Panc1 (cell line): ENCODE measurements at regions not wholly inside any gene's neighbourhood (a gene's known extent, or its start where the extent isn't known, plus 50 kb on each side); places are given as distances from the start of the nearest gene placed in this dataset.

Experiments
- ATAC-seq: fragments of 200-7000 bp; cut with Tn5 transposase; 2 replicates; pipeline ENCODE4 v1.9.1; 2020; ENCODE audit warnings: mild to moderate bottlenecking, moderate library complexity
- BruUV-seq: library from RNA; stranded (reverse); fragments of 400-500 nt; replicated peaks from 2 replicates; lab custom pipeline; 2021; lab: Mats Ljungman, UMichigan
- CTCF ChIA-PET: fragments of 300-600 bp; sonication (Branson Sonifier 250); formaldehyde crosslinking; loops from one replicate; lab custom pipeline; 2022; ENCODE audit warnings: antibody characterized with exemption; lab: Charles Lee
- POLR2A ChIA-PET: fragments of 300-600 bp; sonication (Branson Sonifier 250); formaldehyde crosslinking; loops from one replicate; lab custom pipeline; 2022; ENCODE audit warnings: antibody characterized with exemption; lab: Charles Lee
- DNase-seq: peaks from one replicate; pipeline ENCODE4 v3.0.0-alpha.2; 2010; ENCODE audit warnings: low read depth, low spot score
- H3K27ac ChIP-seq: 2 replicates; pipeline ENCODE4 v1.5.1; 2011; ENCODE audit warnings: mild to moderate bottlenecking, low read length, inconsistent platforms
- H3K27me3 ChIP-seq: fragments of 200-500 bp; sonication (Bioruptor generic); 2 replicates; pipeline ENCODE4 v1.6.0; 2014; ENCODE audit warnings: low read length, inconsistent platforms; ENCODE audit not compliant: control insufficient read depth, insufficient read depth
- H3K36me3 ChIP-seq: fragments of 200-500 bp; sonication (Bioruptor generic); 2 replicates; pipeline ENCODE4 v1.5.1; 2014; ENCODE audit warnings: inconsistent platforms, mild to moderate bottlenecking, low read length, moderate library complexity; ENCODE audit not compliant: control insufficient read depth, insufficient read depth
- H3K4me1 ChIP-seq: 2 replicates; pipeline ENCODE4 v1.5.1; 2011; ENCODE audit warnings: inconsistent platforms, mild to moderate bottlenecking, low read length, moderate library complexity; ENCODE audit not compliant: control insufficient read depth, insufficient read depth
- H3K4me3 ChIP-seq, 2 experiments: 2 replicates each; pipeline ENCODE4 v1.5.1; 2011 to 2012; ENCODE audit warnings: low read depth in 2 of 2, low read length in 2 of 2, mild to moderate bottlenecking in 2 of 2, inconsistent platforms in 1 of 2, moderate library complexity in 1 of 2
- H3K9me3 ChIP-seq: fragments of 200-500 bp; sonication (Bioruptor generic); 2 replicates; pipeline ENCODE4 v1.5.1; 2014; ENCODE audit warnings: low read depth, mild to moderate bottlenecking, inconsistent platforms, low read length, moderate library complexity; ENCODE audit not compliant: control insufficient read depth, insufficient read depth
- POLR2AphosphoS5 ChIP-seq: IDR thresholded peaks from 2 replicates; pipeline ENCODE4 v1.6.1; 2012; ENCODE audit warnings: mild to moderate bottlenecking, low read depth, low read length, moderate library complexity
- SIN3A ChIP-seq: IDR thresholded peaks from 2 replicates; pipeline ENCODE4 v1.6.1; 2012; ENCODE audit warnings: low read depth, mild to moderate bottlenecking, low read length, moderate library complexity, borderline replicate concordance; ENCODE audit not compliant: insufficient read depth
- TCF7L2 ChIP-seq: IDR thresholded peaks from 2 replicates; pipeline ENCODE4 v1.6.1; 2011; ENCODE audit warnings: mild to moderate bottlenecking, low read depth, low read length, inconsistent platforms
- in situ Hi-C: cut with HindIII; loops from 2 replicates; pipeline ENCODE4 v1.10.0; 2016; ENCODE audit warnings: low sequenced_read_pairs, low pct_unique_long_range_greater_than_20kb
- intact Hi-C: fragments of 100-400 bp; cut with micrococcal nuclease; formaldehyde crosslinking; loops from one replicate; pipeline ENCODE4 v1.10.0; 2022; ENCODE audit not compliant: unreplicated experiment
- TF ChIP-seq, protein P1 (sequence below), 2 experiments: IDR thresholded peaks; 2 replicates each; pipeline ENCODE4 v1.6.1; 2011 to 2012; ENCODE audit warnings: low read depth in 2 of 2, control low read depth in 1 of 2, low read length in 1 of 2, mild to moderate bottlenecking in 1 of 2, moderate library complexity in 1 of 2; ENCODE audit not compliant: insufficient read depth in 1 of 2
- TF ChIP-seq, protein P2 (sequence below): fragments of 450-650 bp; IDR thresholded peaks from 2 replicates; pipeline ENCODE4 v1.5.1; 2017; ENCODE audit warnings: mild to moderate bottlenecking

DNA sequence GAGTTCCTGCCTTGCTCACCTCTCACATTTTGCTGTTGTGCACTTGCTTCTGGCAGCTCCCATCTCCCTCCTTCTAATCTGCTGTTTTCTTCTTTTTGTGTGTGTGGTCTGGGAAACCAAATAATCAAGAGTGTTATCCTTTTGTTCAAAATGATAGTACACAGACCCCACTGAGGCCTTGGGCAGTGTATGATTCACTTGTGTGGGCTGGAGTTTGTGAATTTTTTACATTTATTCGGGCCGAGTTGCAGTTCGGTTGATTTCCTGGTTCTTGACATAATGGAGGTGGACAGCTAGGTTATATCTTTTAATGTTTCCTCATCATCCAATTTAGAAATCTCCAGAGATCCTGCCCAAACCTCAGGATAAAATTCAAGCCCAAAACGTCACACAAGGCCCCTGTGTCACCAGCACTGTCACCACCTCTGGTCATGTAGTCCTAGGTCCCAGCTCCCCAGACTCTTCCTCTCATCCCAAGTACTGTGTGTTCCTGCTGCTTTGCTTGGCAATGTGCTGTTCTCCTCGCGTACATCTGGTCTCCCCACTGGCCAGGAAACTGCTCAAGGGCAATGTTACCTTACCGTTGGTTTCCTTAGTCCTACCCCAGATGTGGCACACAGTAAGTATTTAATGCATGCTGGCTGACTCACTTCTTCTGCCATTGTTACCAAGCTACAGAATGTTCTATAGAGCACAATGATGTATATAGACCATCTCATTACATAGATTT, 55.7 kb upstream of the PHACTR2 start:
- CTCF ChIA-PET, result no interaction called here
- Histone ChIP-seq H3K4me3 (no peak overlapping the region), H3K27me3 (no peaks in the 10 kb centered on the region), H3K4me1 (peaks cover 2% of the 10 kb centered on the region; the same call in 1 of the 2 replicates), H3K36me3 (no peaks in the 10 kb centered on the region), H3K9me3 (no peaks in the 10 kb centered on the region), H3K27ac (peak overlapping the region; percentile 5; the same call in 1 of the 2 replicates)
- TF ChIP-seq, protein P1, sequence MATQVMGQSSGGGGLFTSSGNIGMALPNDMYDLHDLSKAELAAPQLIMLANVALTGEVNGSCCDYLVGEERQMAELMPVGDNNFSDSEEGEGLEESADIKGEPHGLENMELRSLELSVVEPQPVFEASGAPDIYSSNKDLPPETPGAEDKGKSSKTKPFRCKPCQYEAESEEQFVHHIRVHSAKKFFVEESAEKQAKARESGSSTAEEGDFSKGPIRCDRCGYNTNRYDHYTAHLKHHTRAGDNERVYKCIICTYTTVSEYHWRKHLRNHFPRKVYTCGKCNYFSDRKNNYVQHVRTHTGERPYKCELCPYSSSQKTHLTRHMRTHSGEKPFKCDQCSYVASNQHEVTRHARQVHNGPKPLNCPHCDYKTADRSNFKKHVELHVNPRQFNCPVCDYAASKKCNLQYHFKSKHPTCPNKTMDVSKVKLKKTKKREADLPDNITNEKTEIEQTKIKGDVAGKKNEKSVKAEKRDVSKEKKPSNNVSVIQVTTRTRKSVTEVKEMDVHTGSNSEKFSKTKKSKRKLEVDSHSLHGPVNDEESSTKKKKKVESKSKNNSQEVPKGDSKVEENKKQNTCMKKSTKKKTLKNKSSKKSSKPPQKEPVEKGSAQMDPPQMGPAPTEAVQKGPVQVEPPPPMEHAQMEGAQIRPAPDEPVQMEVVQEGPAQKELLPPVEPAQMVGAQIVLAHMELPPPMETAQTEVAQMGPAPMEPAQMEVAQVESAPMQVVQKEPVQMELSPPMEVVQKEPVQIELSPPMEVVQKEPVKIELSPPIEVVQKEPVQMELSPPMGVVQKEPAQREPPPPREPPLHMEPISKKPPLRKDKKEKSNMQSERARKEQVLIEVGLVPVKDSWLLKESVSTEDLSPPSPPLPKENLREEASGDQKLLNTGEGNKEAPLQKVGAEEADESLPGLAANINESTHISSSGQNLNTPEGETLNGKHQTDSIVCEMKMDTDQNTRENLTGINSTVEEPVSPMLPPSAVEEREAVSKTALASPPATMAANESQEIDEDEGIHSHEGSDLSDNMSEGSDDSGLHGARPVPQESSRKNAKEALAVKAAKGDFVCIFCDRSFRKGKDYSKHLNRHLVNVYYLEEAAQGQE (IDR thresholded peaks at IDR 0.05; ENCODE audit: insufficient read depth in 1 of 2, low read depth in 2 of 2, low read length in 1 of 2), result no peak
- TF ChIP-seq SIN3A (no peak), POLR2AphosphoS5 (no peak), TCF7L2 (no peak)
- TF ChIP-seq, protein P2, sequence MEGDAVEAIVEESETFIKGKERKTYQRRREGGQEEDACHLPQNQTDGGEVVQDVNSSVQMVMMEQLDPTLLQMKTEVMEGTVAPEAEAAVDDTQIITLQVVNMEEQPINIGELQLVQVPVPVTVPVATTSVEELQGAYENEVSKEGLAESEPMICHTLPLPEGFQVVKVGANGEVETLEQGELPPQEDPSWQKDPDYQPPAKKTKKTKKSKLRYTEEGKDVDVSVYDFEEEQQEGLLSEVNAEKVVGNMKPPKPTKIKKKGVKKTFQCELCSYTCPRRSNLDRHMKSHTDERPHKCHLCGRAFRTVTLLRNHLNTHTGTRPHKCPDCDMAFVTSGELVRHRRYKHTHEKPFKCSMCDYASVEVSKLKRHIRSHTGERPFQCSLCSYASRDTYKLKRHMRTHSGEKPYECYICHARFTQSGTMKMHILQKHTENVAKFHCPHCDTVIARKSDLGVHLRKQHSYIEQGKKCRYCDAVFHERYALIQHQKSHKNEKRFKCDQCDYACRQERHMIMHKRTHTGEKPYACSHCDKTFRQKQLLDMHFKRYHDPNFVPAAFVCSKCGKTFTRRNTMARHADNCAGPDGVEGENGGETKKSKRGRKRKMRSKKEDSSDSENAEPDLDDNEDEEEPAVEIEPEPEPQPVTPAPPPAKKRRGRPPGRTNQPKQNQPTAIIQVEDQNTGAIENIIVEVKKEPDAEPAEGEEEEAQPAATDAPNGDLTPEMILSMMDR, result no peak
- no TSS peak for BruUV-seq
- intact Hi-C loops, result no loop called here
- in situ Hi-C loops, result no loop called here
- POLR2A ChIA-PET, result no interaction called here
- no peak for DNase-seq
- no peak for ATAC-seq

DNA sequence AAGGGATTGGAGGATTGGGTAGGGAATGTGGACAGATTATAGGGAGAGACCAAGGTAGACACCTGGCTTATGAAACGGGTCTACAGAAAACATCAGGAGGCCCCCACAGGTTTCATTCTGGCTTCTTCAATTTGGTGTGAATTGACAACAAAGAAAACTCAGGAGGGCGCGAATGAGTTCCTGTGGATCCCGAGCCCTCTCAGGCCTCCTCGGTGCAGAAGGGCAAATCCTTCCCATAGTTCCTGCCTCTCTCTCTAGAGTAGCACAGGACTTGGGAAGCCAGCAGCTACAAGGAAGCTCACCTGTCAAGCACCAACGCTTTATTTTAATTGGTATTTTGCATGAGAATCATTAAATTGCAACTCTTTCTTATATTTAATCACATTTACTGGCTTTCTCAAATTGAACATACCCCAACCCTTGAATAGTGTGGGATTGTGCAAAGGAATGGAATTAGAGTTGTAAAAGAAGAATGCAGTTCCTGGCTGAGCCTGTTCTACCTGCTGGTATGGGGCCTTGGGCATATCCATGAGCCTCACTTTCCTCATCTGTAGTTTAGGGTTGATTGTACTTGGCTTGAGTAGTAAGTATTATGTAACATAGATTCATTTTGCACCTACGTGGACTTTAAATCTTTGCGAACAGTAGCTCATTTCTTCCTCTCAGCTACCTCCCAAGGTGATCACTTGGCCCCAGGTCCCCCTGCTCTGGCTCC, 56.4 kb upstream of the PHACTR2 start:
- DNase-seq, result no peak
- no peak for TF ChIP-seq POLR2AphosphoS5
- no peak for TF ChIP-seq TCF7L2
- TF ChIP-seq, protein P2, result no peak
- TF ChIP-seq, protein P1 (IDR thresholded peaks at IDR 0.05; ENCODE audit: insufficient read depth in 1 of 2, low read depth in 2 of 2, low read length in 1 of 2), result no peak
- TF ChIP-seq SIN3A, result no peak
- intact Hi-C loops, result no loop called here
- H3K27me3 ChIP-seq, result no peaks in the 10 kb centered on the region
- in situ Hi-C loops, result no loop called here
- CTCF ChIA-PET, result no interaction called here
- no peaks in the 10 kb centered on the region for H3K9me3 ChIP-seq
- no peaks in the 10 kb centered on the region for H3K36me3 ChIP-seq
- H3K4me3 ChIP-seq, result no peak overlapping the region
- POLR2A ChIA-PET, result no interaction called here
- H3K4me1 ChIP-seq, result peaks cover 2% of the 10 kb centered on the region; the same call in 1 of the 2 replicates
- no TSS peak for BruUV-seq
- no peak overlapping the region for H3K27ac ChIP-seq
- no peak for ATAC-seq
